ENCODE measurements at regions not wholly inside any gene's neighbourhood (a gene's known extent, or its start where the extent isn't known, plus 50 kb on each side); places are given as distances from the start of the nearest gene placed in this dataset.

- TF ChIP-seq CTCF (IDR thresholded peaks at IDR 0.05; ENCODE audit: poor library complexity, severe bottlenecking) (no peak), MXI1 (conservative IDR thresholded peaks at IDR 0.05; ENCODE audit: poor library complexity, severe bottlenecking) (no peak), EP300 (conservative IDR thresholded peaks at IDR 0.05; ENCODE audit: poor library complexity, severe bottlenecking) (no peak)
Observed at GRCh38 chr6:21327326-21328112, 266.0 kb upstream of the SOX4 start.
